DND-41 (cell line): ENCODE measurements at regions not wholly inside any gene's neighbourhood (a gene's known extent, or its start where the extent isn't known, plus 50 kb on each side); places are given as distances from the start of the nearest gene placed in this dataset.

Experiments used
- ATAC-seq: fragments of 200-7000 bp; cut with Tn5 transposase; 3 replicates; pipeline ENCODE4 v1.9.1; 2021; ENCODE audit warnings: low read depth; ENCODE audit not compliant: insufficient read depth
- DNase-seq: peaks from one replicate; pipeline ENCODE4 v3.0.0-alpha.2; 2020
- H2AFZ ChIP-seq: 2 replicates; pipeline ENCODE4 v1.6.0; 2012; ENCODE audit warnings: low read depth, low read length
- H3K27ac ChIP-seq: 2 replicates; pipeline ENCODE4 v1.5.1; 2012; ENCODE audit warnings: low read length, inconsistent platforms
- H3K27me3 ChIP-seq: fragments of 200-600 bp; sonication (generic); 2 replicates; pipeline ENCODE4 v1.6.0; 2012; ENCODE audit warnings: low read length, mild to moderate bottlenecking, inconsistent platforms; ENCODE audit not compliant: insufficient read depth, poor library complexity
- H3K36me3 ChIP-seq: 2 replicates; pipeline ENCODE4 v1.5.1; 2012; ENCODE audit warnings: low read length, inconsistent platforms; ENCODE audit not compliant: insufficient read depth
- H3K4me1 ChIP-seq: 2 replicates; pipeline ENCODE4 v1.5.1; 2012; ENCODE audit warnings: mild to moderate bottlenecking, low read length; ENCODE audit not compliant: insufficient read depth
- H3K4me2 ChIP-seq: 2 replicates; pipeline ENCODE4 v1.6.0; 2012; ENCODE audit warnings: mild to moderate bottlenecking, moderate library complexity, low read length, inconsistent platforms; ENCODE audit not compliant: insufficient read depth
- H3K4me3 ChIP-seq, 2 experiments: fragments of 200-600 bp in 1 of 2; shearing (Covaris generic) in 1 of 2; 2 replicates each; pipeline ENCODE4 v1.5.1; 2012 to 2016; ENCODE audit warnings: inconsistent platforms in 2 of 2, low read length in 2 of 2, mild to moderate bottlenecking in 2 of 2, low read depth in 1 of 2, moderate library complexity in 1 of 2
- H3K79me2 ChIP-seq: 2 replicates; pipeline ENCODE4 v1.6.0; 2012; ENCODE audit warnings: low read length, inconsistent platforms; ENCODE audit not compliant: insufficient read depth
- H3K9ac ChIP-seq: 2 replicates; pipeline ENCODE4 v1.6.0; 2012; ENCODE audit warnings: low read depth, mild to moderate bottlenecking, inconsistent platforms, low read length, moderate library complexity
- H3K9me3 ChIP-seq: 2 replicates; pipeline ENCODE4 v1.5.1; 2012; ENCODE audit warnings: low read length, moderate library complexity, mild to moderate bottlenecking, inconsistent platforms; ENCODE audit not compliant: insufficient read depth, severe bottlenecking
- H4K20me1 ChIP-seq: 2 replicates; pipeline ENCODE4 v1.6.0; 2012; ENCODE audit warnings: low read length; ENCODE audit not compliant: insufficient read depth
- EZH2 ChIP-seq: IDR thresholded peaks from 3 replicates; pipeline ENCODE4 v1.6.1; 2012; ENCODE audit warnings: borderline replicate concordance, low read depth, mild to moderate bottlenecking, moderate library complexity, low read length, inconsistent platforms; ENCODE audit not compliant: severe bottlenecking
- TF ChIP-seq, protein P1 (sequence below): IDR thresholded peaks from 2 replicates; pipeline ENCODE4 v1.5.1; 2012; ENCODE audit warnings: borderline replicate concordance, low read length, moderate library complexity, mild to moderate bottlenecking; ENCODE audit not compliant: poor library complexity, severe bottlenecking; ENCODE audit errors: extremely low read depth

DNA sequence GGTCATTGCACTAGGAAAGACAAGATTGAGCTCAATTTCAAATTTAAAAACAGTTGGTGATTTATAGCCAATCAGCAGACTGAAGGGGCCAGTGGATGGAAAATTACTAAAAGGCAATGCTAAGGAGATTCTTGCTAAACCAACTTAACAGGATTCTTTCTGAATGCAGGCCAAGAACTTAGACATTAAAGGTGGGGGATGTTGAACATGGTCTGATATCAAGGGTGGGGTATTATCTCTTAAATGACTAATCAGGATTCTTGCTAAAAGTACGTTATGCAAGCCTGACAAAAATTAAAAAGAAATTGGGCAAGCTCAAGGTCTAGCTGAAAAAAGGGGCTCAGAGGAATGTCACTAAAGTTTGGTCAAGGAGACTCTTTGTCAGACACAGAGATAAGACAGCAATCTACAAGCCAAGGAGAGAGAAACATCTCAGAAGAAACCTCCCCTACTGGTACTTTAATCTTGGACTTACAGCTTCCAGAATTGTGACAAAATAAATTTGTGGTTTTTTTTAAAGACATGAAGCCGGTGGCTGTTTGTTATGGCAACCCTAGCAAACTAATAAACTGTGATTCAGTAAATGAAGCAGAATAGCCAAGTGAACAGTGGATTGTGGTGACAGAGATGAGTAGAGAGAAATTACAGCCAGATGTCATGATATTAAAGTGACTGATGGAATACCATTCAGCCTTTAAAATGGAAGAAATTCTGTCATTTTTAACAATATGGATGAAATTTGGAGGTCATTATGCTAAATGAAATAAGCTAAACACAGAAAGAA is 120.3 kb upstream of the KLHL4 start:
- H3K9me3 ChIP-seq: no peaks in the 10 kb centered on the region
- no peak overlapping the region for H3K4me2 ChIP-seq
- no peaks in the 10 kb centered on the region for H3K4me1 ChIP-seq
- no peak overlapping the region for H2AFZ ChIP-seq
- H3K27ac ChIP-seq: no peak overlapping the region
- no peak for ATAC-seq
- H3K4me3 ChIP-seq: no peak overlapping the region
- no peak for DNase-seq
- no peaks in the 10 kb centered on the region for H3K27me3 ChIP-seq
- H3K9ac ChIP-seq: no peak overlapping the region
- H4K20me1 ChIP-seq: no peaks in the 10 kb centered on the region
- H3K36me3 ChIP-seq: no peaks in the 10 kb centered on the region
- H3K79me2 ChIP-seq: no peaks in the 10 kb centered on the region
- TF ChIP-seq, protein P1, sequence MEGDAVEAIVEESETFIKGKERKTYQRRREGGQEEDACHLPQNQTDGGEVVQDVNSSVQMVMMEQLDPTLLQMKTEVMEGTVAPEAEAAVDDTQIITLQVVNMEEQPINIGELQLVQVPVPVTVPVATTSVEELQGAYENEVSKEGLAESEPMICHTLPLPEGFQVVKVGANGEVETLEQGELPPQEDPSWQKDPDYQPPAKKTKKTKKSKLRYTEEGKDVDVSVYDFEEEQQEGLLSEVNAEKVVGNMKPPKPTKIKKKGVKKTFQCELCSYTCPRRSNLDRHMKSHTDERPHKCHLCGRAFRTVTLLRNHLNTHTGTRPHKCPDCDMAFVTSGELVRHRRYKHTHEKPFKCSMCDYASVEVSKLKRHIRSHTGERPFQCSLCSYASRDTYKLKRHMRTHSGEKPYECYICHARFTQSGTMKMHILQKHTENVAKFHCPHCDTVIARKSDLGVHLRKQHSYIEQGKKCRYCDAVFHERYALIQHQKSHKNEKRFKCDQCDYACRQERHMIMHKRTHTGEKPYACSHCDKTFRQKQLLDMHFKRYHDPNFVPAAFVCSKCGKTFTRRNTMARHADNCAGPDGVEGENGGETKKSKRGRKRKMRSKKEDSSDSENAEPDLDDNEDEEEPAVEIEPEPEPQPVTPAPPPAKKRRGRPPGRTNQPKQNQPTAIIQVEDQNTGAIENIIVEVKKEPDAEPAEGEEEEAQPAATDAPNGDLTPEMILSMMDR: no peak
- no peak for TF ChIP-seq EZH2

GRCh38 chrX:87402256-87402655 is 115.3 kb upstream of the KLHL4 start:
- no peak overlapping the region for H2AFZ ChIP-seq
- ATAC-seq: no peak

GRCh38 chrX:87403551-87403950 is 114.1 kb upstream of the KLHL4 start:
- DNase-seq: no peak
- no peak overlapping the region for H2AFZ ChIP-seq
- H3K79me2 ChIP-seq: no peaks in the 10 kb centered on the region
- TF ChIP-seq, protein P1: no peak
- no peak for TF ChIP-seq EZH2
- H3K9ac ChIP-seq: no peak overlapping the region
- no peak for ATAC-seq
- H3K36me3 ChIP-seq: no peaks in the 10 kb centered on the region
- no peaks in the 10 kb centered on the region for H4K20me1 ChIP-seq
- H3K4me1 ChIP-seq: no peaks in the 10 kb centered on the region
- no peak overlapping the region for H3K4me3 ChIP-seq
- no peak overlapping the region for H3K4me2 ChIP-seq
- no peaks in the 10 kb centered on the region for H3K9me3 ChIP-seq
- H3K27me3 ChIP-seq: no peaks in the 10 kb centered on the region
- H3K27ac ChIP-seq: no peak overlapping the region

More at GRCh38 chrX:87402256-87402655, 115.3 kb upstream of the KLHL4 start:
- Histone ChIP-seq H3K9me3 (no peaks in the 10 kb centered on the region), H3K4me2 (no peak overlapping the region), H3K9ac (no peak overlapping the region), H3K4me1 (no peaks in the 10 kb centered on the region), H3K4me3 (no peak overlapping the region), H4K20me1 (no peaks in the 10 kb centered on the region), H3K27ac (no peak overlapping the region), H3K36me3 (no peaks in the 10 kb centered on the region), H3K79me2 (no peaks in the 10 kb centered on the region), H3K27me3 (no peaks in the 10 kb centered on the region)
- no peak for DNase-seq
- TF ChIP-seq EZH2: no peak
- TF ChIP-seq, protein P1: no peak
